ENCODE measurements at regions not wholly inside any gene's neighbourhood (a gene's known extent, or its start where the extent isn't known, plus 50 kb on each side); places are given as distances from the start of the nearest gene placed in this dataset.

DNA sequence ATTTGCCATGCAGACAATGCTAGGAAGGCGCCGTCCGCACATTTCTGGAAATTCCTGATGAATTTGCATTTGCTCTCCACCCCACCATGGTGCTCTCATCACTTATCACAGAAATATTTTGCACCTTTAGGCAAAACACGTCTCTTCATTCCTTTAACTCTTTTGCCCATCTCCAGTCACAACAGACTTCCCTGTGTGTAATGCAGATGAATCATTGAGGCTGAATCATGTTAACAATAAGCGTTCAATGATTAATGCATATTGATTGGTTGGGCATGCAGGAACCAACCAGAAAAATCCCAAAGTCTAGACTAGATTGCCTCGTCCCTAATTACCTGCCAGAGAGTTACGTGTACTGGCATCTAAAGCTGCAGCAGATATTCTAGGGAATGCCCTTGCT is 80.0 kb upstream of the ATXN1 start:
- Histone ChIP-seq H3K9me3 (ENCODE audit: severe bottlenecking) (no peaks in the 10 kb centered on the region), H3K27me3 (ENCODE audit: insufficient read depth, low read depth, severe bottlenecking) (no peaks in the 10 kb centered on the region), H3K27ac (no peak overlapping the region), H3K36me3 (no peaks in the 10 kb centered on the region), H3K4me3 (ENCODE audit: low read depth, low read length) (no peak overlapping the region)
- no peak for DNase-seq
- TF ChIP-seq, protein P1, sequence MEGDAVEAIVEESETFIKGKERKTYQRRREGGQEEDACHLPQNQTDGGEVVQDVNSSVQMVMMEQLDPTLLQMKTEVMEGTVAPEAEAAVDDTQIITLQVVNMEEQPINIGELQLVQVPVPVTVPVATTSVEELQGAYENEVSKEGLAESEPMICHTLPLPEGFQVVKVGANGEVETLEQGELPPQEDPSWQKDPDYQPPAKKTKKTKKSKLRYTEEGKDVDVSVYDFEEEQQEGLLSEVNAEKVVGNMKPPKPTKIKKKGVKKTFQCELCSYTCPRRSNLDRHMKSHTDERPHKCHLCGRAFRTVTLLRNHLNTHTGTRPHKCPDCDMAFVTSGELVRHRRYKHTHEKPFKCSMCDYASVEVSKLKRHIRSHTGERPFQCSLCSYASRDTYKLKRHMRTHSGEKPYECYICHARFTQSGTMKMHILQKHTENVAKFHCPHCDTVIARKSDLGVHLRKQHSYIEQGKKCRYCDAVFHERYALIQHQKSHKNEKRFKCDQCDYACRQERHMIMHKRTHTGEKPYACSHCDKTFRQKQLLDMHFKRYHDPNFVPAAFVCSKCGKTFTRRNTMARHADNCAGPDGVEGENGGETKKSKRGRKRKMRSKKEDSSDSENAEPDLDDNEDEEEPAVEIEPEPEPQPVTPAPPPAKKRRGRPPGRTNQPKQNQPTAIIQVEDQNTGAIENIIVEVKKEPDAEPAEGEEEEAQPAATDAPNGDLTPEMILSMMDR (IDR thresholded peaks at IDR 0.05; ENCODE audit: low read depth, low read length): no peak

DNA sequence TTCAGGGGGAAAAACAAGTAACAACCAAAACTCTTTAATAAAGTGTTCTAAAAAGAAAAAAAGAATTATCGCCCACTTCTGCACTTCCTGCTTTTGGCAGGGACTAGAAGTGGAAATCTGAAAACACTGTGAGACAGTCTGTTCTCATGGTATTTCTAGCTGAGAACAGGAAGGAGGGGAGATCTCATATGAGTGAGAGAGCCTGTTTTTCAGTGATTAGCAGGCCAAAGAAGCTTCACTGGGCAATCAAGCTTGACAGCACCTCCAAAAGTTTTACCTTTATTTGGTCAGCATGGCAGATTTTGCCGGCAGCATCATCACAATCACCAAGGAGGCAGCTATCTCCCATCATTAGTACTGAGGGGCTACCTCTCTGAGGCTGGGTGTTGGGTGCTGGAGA is 79.5 kb upstream of the ATXN1 start:
- H3K36me3 ChIP-seq: no peaks in the 10 kb centered on the region
- H3K27me3 ChIP-seq (ENCODE audit: insufficient read depth, low read depth, severe bottlenecking): no peaks in the 10 kb centered on the region
- no peaks in the 10 kb centered on the region for H3K9me3 ChIP-seq (ENCODE audit: severe bottlenecking)
- no peak overlapping the region for H3K4me3 ChIP-seq (ENCODE audit: low read depth, low read length)
- no peak for DNase-seq
- no peak overlapping the region for H3K27ac ChIP-seq
- TF ChIP-seq, protein P1 (IDR thresholded peaks at IDR 0.05; ENCODE audit: low read depth, low read length): no peak

DNA sequence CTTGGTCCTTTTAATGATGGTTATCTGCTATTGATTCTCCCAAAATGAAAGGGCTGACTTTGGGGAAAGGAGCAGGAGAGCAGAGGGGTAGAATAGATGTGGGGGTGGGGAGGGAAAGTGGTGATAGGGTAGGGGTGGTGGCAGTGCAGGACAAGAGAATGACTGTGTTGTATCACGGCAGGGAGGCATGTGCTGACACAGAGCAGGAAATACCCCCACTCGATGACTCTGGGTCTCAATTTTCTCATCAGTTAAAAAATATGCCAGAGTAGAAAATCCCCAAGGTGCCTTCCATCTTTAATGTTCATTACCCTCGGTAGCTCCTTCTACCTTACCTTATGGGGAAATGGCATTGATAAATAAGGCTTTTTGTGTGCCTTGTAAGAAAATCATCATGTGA is 79.0 kb upstream of the ATXN1 start:
- TF ChIP-seq, protein P1 (IDR thresholded peaks at IDR 0.05; ENCODE audit: low read depth, low read length): no peak
- H3K36me3 ChIP-seq: no peaks in the 10 kb centered on the region
- no peak for DNase-seq
- no peak overlapping the region for H3K27ac ChIP-seq
- H3K9me3 ChIP-seq (ENCODE audit: severe bottlenecking): no peaks in the 10 kb centered on the region
- H3K4me3 ChIP-seq (ENCODE audit: low read depth, low read length): no peak overlapping the region
- H3K27me3 ChIP-seq (ENCODE audit: insufficient read depth, low read depth, severe bottlenecking): no peaks in the 10 kb centered on the region

DNA sequence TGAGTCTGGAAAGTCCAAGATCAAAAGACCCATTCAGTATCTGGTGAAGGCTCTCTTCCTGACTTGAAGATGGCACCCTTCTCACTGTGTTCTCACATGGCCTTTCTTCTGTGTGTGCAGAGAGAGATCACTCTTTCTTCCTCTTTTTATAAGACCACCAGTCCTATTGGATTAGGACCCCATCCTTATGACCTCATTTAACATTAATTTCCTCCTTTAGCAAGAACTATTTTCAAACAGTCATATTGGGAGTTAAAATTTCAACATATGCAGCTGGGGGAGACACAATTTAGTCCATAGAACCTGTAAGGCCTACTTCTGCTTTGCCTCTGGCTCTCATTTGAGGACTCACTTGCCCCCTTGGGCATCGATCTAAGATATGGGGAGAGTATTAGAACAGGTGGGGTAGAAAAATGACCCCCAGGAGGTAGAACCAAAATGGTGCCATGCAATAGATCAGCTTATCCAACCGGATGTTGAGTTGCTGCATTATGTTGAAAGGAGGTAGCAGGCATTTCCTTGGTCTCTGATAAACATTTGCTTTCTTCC is 78.4 kb upstream of the ATXN1 start:
- Histone ChIP-seq H3K36me3 (no peaks in the 10 kb centered on the region), H3K27ac (no peak overlapping the region), H3K9me3 (ENCODE audit: severe bottlenecking) (no peaks in the 10 kb centered on the region), H3K27me3 (ENCODE audit: insufficient read depth, low read depth, severe bottlenecking) (no peaks in the 10 kb centered on the region), H3K4me3 (ENCODE audit: low read depth, low read length) (no peak overlapping the region)
- TF ChIP-seq, protein P1 (IDR thresholded peaks at IDR 0.05; ENCODE audit: low read depth, low read length): no peak
- no peak for DNase-seq

DNA sequence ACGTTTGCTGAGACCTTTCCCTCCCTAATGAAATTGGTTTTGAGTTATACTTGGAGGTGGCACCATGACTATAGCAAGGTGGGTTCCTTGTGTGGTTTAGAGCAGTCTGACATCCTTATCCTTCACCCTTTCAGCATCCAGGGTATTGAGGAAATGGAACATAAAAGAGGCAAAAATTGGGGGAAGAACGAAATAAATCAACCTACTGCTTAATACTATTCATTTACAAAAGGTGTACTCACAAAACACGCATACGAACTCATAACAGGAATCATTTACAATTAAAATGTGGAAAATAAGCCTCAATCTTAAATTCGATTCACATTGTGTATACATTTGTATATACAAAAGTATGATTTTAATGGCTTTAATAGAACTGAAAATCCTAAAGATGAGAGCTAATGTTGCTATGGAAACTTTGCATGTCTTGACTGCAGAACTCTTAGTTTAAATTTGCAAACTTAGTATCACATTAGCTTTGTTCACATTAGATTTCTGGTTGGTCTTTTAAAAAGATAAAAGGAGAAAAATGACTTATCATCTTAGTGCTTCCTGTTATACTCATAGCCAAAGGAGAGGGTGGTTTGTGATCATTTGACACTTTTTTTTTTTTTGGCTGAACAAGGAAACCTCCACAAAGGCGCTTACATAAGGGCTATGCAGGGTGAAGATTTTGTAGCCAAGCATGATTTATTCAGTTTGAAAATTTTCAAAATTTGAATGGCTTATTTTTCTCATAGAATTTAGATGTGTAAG is 76.1 kb upstream of the ATXN1 start:
- TF ChIP-seq, protein P1 (IDR thresholded peaks at IDR 0.05; ENCODE audit: low read depth, low read length): no peak
- H3K36me3 ChIP-seq: no peaks in the 10 kb centered on the region
- H3K27me3 ChIP-seq (ENCODE audit: insufficient read depth, low read depth, severe bottlenecking): no peaks in the 10 kb centered on the region
- no peak for DNase-seq
- H3K27ac ChIP-seq: no peak overlapping the region
- H3K9me3 ChIP-seq (ENCODE audit: severe bottlenecking): no peaks in the 10 kb centered on the region
- no peak overlapping the region for H3K4me3 ChIP-seq (ENCODE audit: low read depth, low read length)

Measured in WERI-Rb-1 (cell line).